GM06990 (cell line): ENCODE measurements at regions not wholly inside any gene's neighbourhood (a gene's known extent, or its start where the extent isn't known, plus 50 kb on each side); places are given as distances from the start of the nearest gene placed in this dataset.

Source experiments
- DNase-seq: peaks from one replicate; pipeline ENCODE4 v3.0.0-alpha.2; 2011; ENCODE audit not compliant: insufficient read length; ENCODE audit errors: extremely low read depth
- H3K27me3 ChIP-seq: replicated peaks from 2 replicates; pipeline ENCODE4 v1.6.0; 2011; ENCODE audit warnings: low read length; ENCODE audit not compliant: control insufficient read depth, insufficient read depth
- H3K36me3 ChIP-seq: 2 replicates; pipeline ENCODE4 v1.5.1; 2011; ENCODE audit warnings: low read length; ENCODE audit not compliant: control insufficient read depth, insufficient read depth
- H3K4me3 ChIP-seq: replicated peaks from 2 replicates; pipeline ENCODE4 v1.5.1; 2011; ENCODE audit warnings: low read depth, mild to moderate bottlenecking, control low read depth, low read length
- CTCF ChIP-seq: IDR thresholded peaks from 2 replicates; pipeline ENCODE4 v1.5.1; 2011; ENCODE audit warnings: low read length, control low read depth, mild to moderate bottlenecking, inconsistent platforms; ENCODE audit not compliant: insufficient read depth, poor library complexity, severe bottlenecking

DNA sequence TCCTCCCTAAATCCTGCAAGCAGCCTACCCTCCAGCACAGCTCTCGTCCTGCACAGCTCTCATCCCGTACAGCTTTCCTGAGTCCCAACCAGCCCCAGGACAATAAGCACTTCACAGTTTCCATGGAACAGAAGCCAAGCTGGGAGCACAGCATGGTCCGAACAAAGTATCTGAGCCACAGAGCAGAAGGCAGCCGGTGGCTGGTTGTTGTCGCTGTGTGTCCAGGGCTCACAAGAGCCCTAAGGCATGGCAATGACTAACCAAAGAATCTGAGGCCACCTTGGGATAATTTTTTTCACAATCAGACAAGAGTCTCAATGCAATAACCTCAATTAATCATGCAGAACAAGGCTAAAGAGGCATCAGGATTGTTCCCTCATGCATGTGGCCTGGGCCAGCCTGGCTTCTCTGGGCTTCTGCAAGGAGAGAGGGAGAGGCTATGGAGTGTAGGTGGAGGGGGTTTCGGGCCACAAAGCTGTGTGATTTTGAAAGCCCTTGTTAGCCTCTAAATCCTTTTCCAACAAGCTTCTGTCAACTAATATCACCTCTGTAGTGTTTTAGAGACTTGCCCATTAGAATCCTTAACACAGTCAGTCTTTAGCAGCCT, 323.4 kb downstream of the PIK3R1 start:
- no peak overlapping the region for H3K4me3 ChIP-seq
- no peak for DNase-seq
- H3K27me3 ChIP-seq = no peaks in the 10 kb centered on the region
- no peaks in the 10 kb centered on the region for H3K36me3 ChIP-seq
- no peak for TF ChIP-seq CTCF

DNA sequence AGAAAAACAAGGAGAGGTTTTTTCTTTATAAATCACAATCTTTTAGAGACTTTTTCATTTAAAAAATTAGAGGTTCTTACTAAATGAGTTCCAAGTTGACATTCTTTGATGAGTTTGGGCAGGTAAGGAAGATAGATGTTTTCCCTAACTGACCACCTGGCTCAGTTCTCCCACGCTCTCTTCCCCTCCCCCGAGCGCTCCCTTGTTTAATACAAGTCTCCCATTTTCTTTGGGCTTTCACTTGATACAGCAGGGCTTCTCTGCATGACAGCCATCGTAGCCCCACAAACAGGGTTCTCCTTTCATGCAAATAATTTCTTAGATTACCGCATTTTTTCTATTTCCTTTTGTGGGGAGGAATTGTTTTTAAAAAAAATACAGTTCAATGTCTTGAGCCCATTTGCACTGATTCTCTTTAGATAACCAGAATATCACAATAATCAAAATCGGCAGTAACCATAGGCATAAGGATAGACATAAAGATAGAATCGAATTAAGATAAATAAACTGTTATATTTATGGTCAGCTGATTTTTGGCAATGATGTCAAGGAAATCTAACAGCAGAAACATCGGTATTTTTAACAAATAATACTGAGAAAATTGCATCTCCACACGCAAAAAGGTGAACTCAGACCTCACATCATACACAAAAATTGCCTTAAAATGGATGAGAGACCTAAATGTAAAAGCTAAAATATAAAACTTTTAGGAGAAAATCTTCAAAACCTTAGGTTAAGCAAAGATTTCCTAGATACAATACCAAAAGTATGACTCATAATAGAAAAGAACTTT, 325.4 kb downstream of the PIK3R1 start:
- TF ChIP-seq CTCF = no peak
- no peak overlapping the region for H3K4me3 ChIP-seq
- DNase-seq = no peak
- no peaks in the 10 kb centered on the region for H3K27me3 ChIP-seq
- no peaks in the 10 kb centered on the region for H3K36me3 ChIP-seq

DNA sequence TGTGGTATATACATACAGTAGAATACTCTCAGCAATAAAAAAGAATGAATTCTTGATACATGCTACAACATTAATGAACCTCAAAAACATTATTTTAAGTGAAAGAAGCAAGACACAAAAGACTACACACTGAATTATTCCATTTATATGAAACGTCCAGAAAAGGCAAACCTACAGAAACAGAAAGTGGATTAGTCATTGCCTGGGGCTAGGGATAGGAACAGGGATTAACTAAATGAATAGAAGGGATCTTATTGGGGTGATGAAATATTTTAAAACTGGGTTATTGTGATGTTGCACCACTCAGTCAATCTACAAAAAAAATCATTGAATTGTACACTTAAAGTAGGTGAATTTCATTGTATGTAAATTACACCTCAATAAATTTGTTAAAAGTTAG, 326.7 kb downstream of the PIK3R1 start:
- DNase-seq = no peak
- no peak for TF ChIP-seq CTCF
- no peak overlapping the region for H3K4me3 ChIP-seq
- no peaks in the 10 kb centered on the region for H3K27me3 ChIP-seq
- no peaks in the 10 kb centered on the region for H3K36me3 ChIP-seq

GRCh38 chr5:68543212-68543611, 327.7 kb downstream of the PIK3R1 start:
- TF ChIP-seq CTCF = no peak
- H3K4me3 ChIP-seq = no peak overlapping the region
- no peaks in the 10 kb centered on the region for H3K27me3 ChIP-seq
- H3K36me3 ChIP-seq = no peaks in the 10 kb centered on the region
- DNase-seq = no peak

GRCh38 chr5:68544091-68544647, 328.6 kb downstream of the PIK3R1 start:
- DNase-seq = no peak
- H3K36me3 ChIP-seq = no peaks in the 10 kb centered on the region
- H3K4me3 ChIP-seq = no peak overlapping the region
- H3K27me3 ChIP-seq = no peaks in the 10 kb centered on the region
- TF ChIP-seq CTCF = no peak
